ENCODE measurements at regions not wholly inside any gene's neighbourhood (a gene's known extent, or its start where the extent isn't known, plus 50 kb on each side); places are given as distances from the start of the nearest gene placed in this dataset.

GRCh38 chr11:97389270-97389669 is 999.5 kb downstream of the JRKL start:
- no peaks in the 10 kb centered on the region for H4K20me1 ChIP-seq (ENCODE audit: control insufficient read depth, insufficient read depth, low read depth, low read length)
- no peaks in the 10 kb centered on the region for H3K79me2 ChIP-seq (ENCODE audit: control insufficient read depth, low read length)
- H3K4me1 ChIP-seq (ENCODE audit: control insufficient read depth, low read length) = no peaks in the 10 kb centered on the region
- H3K9me3 ChIP-seq (ENCODE audit: control insufficient read depth, insufficient read depth, low read length) = no peaks in the 10 kb centered on the region
- no peaks in the 10 kb centered on the region for H3F3A ChIP-seq (ENCODE audit: control insufficient read depth, insufficient read depth)
- no peaks in the 10 kb centered on the region for H3K9me2 ChIP-seq (replicated peaks; ENCODE audit: control insufficient read depth, low read length)
- H3K27me3 ChIP-seq (ENCODE audit: control insufficient read depth, low read length) = no peaks in the 10 kb centered on the region
- no peak overlapping the region for H3K4me3 ChIP-seq (ENCODE audit: low read length)
- H3K27ac ChIP-seq (ENCODE audit: low read depth, low read length) = no peak overlapping the region
- TF ChIP-seq EZH2phosphoT487 (IDR thresholded peaks at IDR 0.05; ENCODE audit: borderline replicate concordance, low read length) (no peak), CTCF (IDR thresholded peaks at IDR 0.05; ENCODE audit: low read depth, low read length, poor library complexity, severe bottlenecking) (no peak)
- no peaks in the 10 kb centered on the region for H3K36me3 ChIP-seq (ENCODE audit: control insufficient read depth, low read length)
- no peak overlapping the region for H3K4me2 ChIP-seq (ENCODE audit: low read length)

GRCh38 chr11:97398246-97398645 is 1008.4 kb downstream of the JRKL start:
- Histone ChIP-seq H3K9me2 (replicated peaks; ENCODE audit: control insufficient read depth, low read length) (no peaks in the 10 kb centered on the region), H3K9me3 (ENCODE audit: control insufficient read depth, insufficient read depth, low read length) (no peaks in the 10 kb centered on the region), H3F3A (ENCODE audit: control insufficient read depth, insufficient read depth) (no peaks in the 10 kb centered on the region), H3K4me1 (ENCODE audit: control insufficient read depth, low read length) (no peaks in the 10 kb centered on the region), H4K20me1 (ENCODE audit: control insufficient read depth, insufficient read depth, low read depth, low read length) (no peaks in the 10 kb centered on the region), H3K4me3 (ENCODE audit: low read length) (no peak overlapping the region), H3K27me3 (ENCODE audit: control insufficient read depth, low read length) (no peaks in the 10 kb centered on the region), H3K27ac (ENCODE audit: low read depth, low read length) (no peak overlapping the region), H3K4me2 (ENCODE audit: low read length) (no peak overlapping the region), H3K36me3 (ENCODE audit: control insufficient read depth, low read length) (no peaks in the 10 kb centered on the region), H3K79me2 (ENCODE audit: control insufficient read depth, low read length) (no peaks in the 10 kb centered on the region)
- TF ChIP-seq EZH2phosphoT487 (IDR thresholded peaks at IDR 0.05; ENCODE audit: borderline replicate concordance, low read length) (no peak), CTCF (IDR thresholded peaks at IDR 0.05; ENCODE audit: low read depth, low read length, poor library complexity, severe bottlenecking) (no peak)

- Histone ChIP-seq H3K4me2 (ENCODE audit: low read length) (no peak overlapping the region), H3K4me3 (ENCODE audit: low read length) (no peak overlapping the region), H3K4me1 (ENCODE audit: control insufficient read depth, low read length) (no peaks in the 10 kb centered on the region), H4K20me1 (ENCODE audit: control insufficient read depth, insufficient read depth, low read depth, low read length) (no peaks in the 10 kb centered on the region), H3K36me3 (ENCODE audit: control insufficient read depth, low read length) (no peaks in the 10 kb centered on the region), H3K27me3 (ENCODE audit: control insufficient read depth, low read length) (no peaks in the 10 kb centered on the region), H3K9me3 (ENCODE audit: control insufficient read depth, insufficient read depth, low read length) (peaks cover 9% of the 10 kb centered on the region; the same call in 1 of the 2 replicates), H3F3A (ENCODE audit: control insufficient read depth, insufficient read depth) (no peaks in the 10 kb centered on the region), H3K79me2 (ENCODE audit: control insufficient read depth, low read length) (no peaks in the 10 kb centered on the region), H3K27ac (ENCODE audit: low read depth, low read length) (no peak overlapping the region), H3K9me2 (replicated peaks; ENCODE audit: control insufficient read depth, low read length) (no peaks in the 10 kb centered on the region; the same call in 1 of the 2 replicates)
- TF ChIP-seq CTCF (IDR thresholded peaks at IDR 0.05; ENCODE audit: low read depth, low read length, poor library complexity, severe bottlenecking) (no peak), EZH2phosphoT487 (IDR thresholded peaks at IDR 0.05; ENCODE audit: borderline replicate concordance, low read length) (no peak)
Observed at GRCh38 chr11:97409141-97409540, 1019.3 kb downstream of the JRKL start.

GRCh38 chr11:97414801-97415200 is 1025.0 kb downstream of the JRKL start:
- H3K27ac ChIP-seq (ENCODE audit: low read depth, low read length) = no peak overlapping the region
- no peaks in the 10 kb centered on the region for H3K36me3 ChIP-seq (ENCODE audit: control insufficient read depth, low read length)
- TF ChIP-seq EZH2phosphoT487 (IDR thresholded peaks at IDR 0.05; ENCODE audit: borderline replicate concordance, low read length) = no peak
- no peak for TF ChIP-seq CTCF (IDR thresholded peaks at IDR 0.05; ENCODE audit: low read depth, low read length, poor library complexity, severe bottlenecking)
- H4K20me1 ChIP-seq (ENCODE audit: control insufficient read depth, insufficient read depth, low read depth, low read length) = no peaks in the 10 kb centered on the region
- H3K9me3 ChIP-seq (ENCODE audit: control insufficient read depth, insufficient read depth, low read length) = no peaks in the 10 kb centered on the region
- no peaks in the 10 kb centered on the region for H3K79me2 ChIP-seq (ENCODE audit: control insufficient read depth, low read length)
- no peak overlapping the region for H3K4me2 ChIP-seq (ENCODE audit: low read length)
- no peaks in the 10 kb centered on the region for H3K4me1 ChIP-seq (ENCODE audit: control insufficient read depth, low read length)
- no peaks in the 10 kb centered on the region for H3K27me3 ChIP-seq (ENCODE audit: control insufficient read depth, low read length)
- H3K9me2 ChIP-seq (replicated peaks; ENCODE audit: control insufficient read depth, low read length) = no peaks in the 10 kb centered on the region
- no peaks in the 10 kb centered on the region for H3F3A ChIP-seq (ENCODE audit: control insufficient read depth, insufficient read depth)
- H3K4me3 ChIP-seq (ENCODE audit: low read length) = no peak overlapping the region
